ENCODE measurements at regions not wholly inside any gene's neighbourhood (a gene's known extent, or its start where the extent isn't known, plus 50 kb on each side); places are given as distances from the start of the nearest gene placed in this dataset.
"Not testable (repeated sequence)": the region's sequence is repeated elsewhere in the genome, so short reads cannot be mapped to it uniquely, and the experiment has no call there.

GRCh38 chr14:43522191-43522590, 984.9 kb downstream of the FSCB start:
- Histone ChIP-seq H3K27me3 (ENCODE audit: control insufficient read depth, insufficient read depth, low read length) (no peaks in the 10 kb centered on the region), H3K4me3 (ENCODE audit: insufficient read depth, low read depth, low read length) (no peak overlapping the region), H3K36me3 (replicated peaks; ENCODE audit: control insufficient read depth, insufficient read depth, low read length) (no peaks in the 10 kb centered on the region)
- no peak for DNase-seq

DNA sequence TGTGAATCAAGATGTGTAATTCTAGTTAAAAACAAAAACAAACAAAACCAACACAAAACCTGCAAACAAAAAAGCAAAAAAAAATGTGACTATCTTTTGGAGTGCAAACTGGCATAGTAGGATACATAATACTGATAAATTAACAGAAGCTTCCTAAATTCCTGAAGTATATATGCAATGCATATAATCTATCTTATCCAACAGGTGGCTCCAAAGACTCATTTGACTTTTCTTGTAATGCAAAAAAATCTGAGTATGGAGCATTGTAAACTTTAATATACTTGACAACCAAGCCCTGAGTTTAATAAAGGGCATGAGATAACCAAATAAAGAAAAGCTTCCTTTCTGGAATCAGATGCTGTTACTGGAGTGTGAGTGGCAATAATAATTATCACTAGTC, 1003.6 kb downstream of the FSCB start:
- no peak overlapping the region for H3K4me3 ChIP-seq (ENCODE audit: insufficient read depth, low read depth, low read length)
- H3K36me3 ChIP-seq (replicated peaks; ENCODE audit: control insufficient read depth, insufficient read depth, low read length), result no peaks in the 10 kb centered on the region
- DNase-seq, result no peak
- no peaks in the 10 kb centered on the region for H3K27me3 ChIP-seq (ENCODE audit: control insufficient read depth, insufficient read depth, low read length)

DNA sequence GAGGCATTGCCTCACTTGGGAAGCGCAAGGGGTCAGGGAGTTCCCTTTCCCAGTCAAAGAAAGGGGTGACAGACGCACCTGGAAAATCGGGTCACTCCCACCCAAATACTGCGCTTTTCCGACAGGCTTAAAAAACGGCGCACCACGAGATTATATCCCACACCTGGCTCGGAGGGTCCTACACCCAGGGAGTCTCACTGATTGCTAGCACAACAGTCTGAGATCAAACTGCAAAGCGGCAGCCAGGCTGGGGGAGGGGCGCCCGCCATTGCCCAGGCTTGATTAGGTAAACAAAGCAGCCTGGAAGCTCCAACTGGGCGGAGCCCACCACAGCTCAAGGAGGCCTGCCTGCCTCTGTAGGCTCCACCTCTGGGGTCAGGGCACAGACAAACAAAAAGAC, 1014.7 kb downstream of the FSCB start:
- not testable (repeated sequence) for DNase-seq; H3K36me3 ChIP-seq (replicated peaks; ENCODE audit: control insufficient read depth, insufficient read depth, low read length); H3K27me3 ChIP-seq (ENCODE audit: control insufficient read depth, insufficient read depth, low read length); H3K4me3 ChIP-seq (ENCODE audit: insufficient read depth, low read depth, low read length)

DNA sequence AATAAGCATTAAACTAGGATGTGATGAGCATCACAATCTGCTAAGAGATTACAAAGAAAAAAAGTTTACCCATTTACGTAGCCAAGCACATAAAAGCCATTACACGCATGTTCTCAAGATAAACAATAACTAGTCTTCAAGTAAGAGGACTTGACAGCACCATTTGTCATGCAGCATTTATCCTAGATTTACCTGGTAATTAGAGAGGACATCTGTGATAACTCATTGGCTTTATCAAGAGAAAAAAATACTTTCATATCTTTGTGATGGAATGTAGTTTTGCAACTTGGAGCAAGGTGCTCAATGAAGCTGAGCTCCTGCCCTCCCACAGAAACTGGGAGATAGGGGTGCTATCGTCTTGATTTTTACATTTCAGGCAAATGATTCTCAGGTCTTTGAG, 1023.7 kb downstream of the FSCB start:
- no peaks in the 10 kb centered on the region for H3K27me3 ChIP-seq (ENCODE audit: control insufficient read depth, insufficient read depth, low read length)
- no peak overlapping the region for H3K4me3 ChIP-seq (ENCODE audit: insufficient read depth, low read depth, low read length)
- no peak for DNase-seq
- no peaks in the 10 kb centered on the region for H3K36me3 ChIP-seq (replicated peaks; ENCODE audit: control insufficient read depth, insufficient read depth, low read length)

GRCh38 chr14:43481864-43482263, 1025.2 kb downstream of the FSCB start:
- H3K36me3 ChIP-seq (replicated peaks; ENCODE audit: control insufficient read depth, insufficient read depth, low read length), result no peaks in the 10 kb centered on the region
- H3K4me3 ChIP-seq (ENCODE audit: insufficient read depth, low read depth, low read length), result no peak overlapping the region
- DNase-seq, result no peak
- H3K27me3 ChIP-seq (ENCODE audit: control insufficient read depth, insufficient read depth, low read length), result no peaks in the 10 kb centered on the region

- H3K36me3 ChIP-seq (replicated peaks; ENCODE audit: control insufficient read depth, insufficient read depth, low read length), result no peaks in the 10 kb centered on the region
- no peak overlapping the region for H3K4me3 ChIP-seq (ENCODE audit: insufficient read depth, low read depth, low read length)
- DNase-seq, result no peak
- no peaks in the 10 kb centered on the region for H3K27me3 ChIP-seq (ENCODE audit: control insufficient read depth, insufficient read depth, low read length)
These were observed 1026.1 kb downstream of the FSCB start for GRCh38 chr14:43480976-43481375.

GRCh38 chr14:43479596-43480195, 1027.4 kb downstream of the FSCB start:
- no peak for DNase-seq
- Histone ChIP-seq H3K36me3 (replicated peaks; ENCODE audit: control insufficient read depth, insufficient read depth, low read length) (no peaks in the 10 kb centered on the region), H3K27me3 (ENCODE audit: control insufficient read depth, insufficient read depth, low read length) (no peaks in the 10 kb centered on the region)

DNA sequence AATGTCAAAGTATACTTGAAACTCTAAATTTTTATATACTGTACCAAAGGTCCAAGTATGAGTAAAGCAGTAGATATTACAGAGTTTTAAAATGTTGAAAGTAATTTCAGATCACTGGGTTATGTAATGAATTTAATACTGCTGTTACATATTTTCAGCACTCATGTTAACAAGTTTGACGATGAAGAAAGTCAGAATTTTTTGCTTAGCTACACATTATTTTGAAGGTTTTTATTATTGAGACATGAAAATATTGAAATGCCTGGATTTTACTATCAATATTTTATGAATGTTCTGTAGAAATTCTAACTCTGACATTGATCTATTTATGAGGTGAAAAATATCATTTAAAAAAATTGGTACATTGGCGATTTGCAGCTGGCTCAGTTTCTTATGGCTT, 1030.3 kb downstream of the FSCB start:
- DNase-seq, result no peak
- no peak overlapping the region for H3K4me3 ChIP-seq (ENCODE audit: insufficient read depth, low read depth, low read length)
- H3K36me3 ChIP-seq (replicated peaks; ENCODE audit: control insufficient read depth, insufficient read depth, low read length), result no peaks in the 10 kb centered on the region
- H3K27me3 ChIP-seq (ENCODE audit: control insufficient read depth, insufficient read depth, low read length), result no peaks in the 10 kb centered on the region

More at GRCh38 chr14:43479596-43480195, 1027.4 kb downstream of the FSCB start:
- no peak overlapping the region for H3K4me3 ChIP-seq (ENCODE audit: insufficient read depth, low read depth, low read length)

- no peak overlapping the region for H3K4me3 ChIP-seq (ENCODE audit: insufficient read depth, low read depth, low read length)
- DNase-seq, result no peak
- H3K36me3 ChIP-seq (replicated peaks; ENCODE audit: control insufficient read depth, insufficient read depth, low read length), result no peaks in the 10 kb centered on the region
- no peaks in the 10 kb centered on the region for H3K27me3 ChIP-seq (ENCODE audit: control insufficient read depth, insufficient read depth, low read length)
These were observed 1031.3 kb downstream of the FSCB start for GRCh38 chr14:43475757-43476156.

DNA sequence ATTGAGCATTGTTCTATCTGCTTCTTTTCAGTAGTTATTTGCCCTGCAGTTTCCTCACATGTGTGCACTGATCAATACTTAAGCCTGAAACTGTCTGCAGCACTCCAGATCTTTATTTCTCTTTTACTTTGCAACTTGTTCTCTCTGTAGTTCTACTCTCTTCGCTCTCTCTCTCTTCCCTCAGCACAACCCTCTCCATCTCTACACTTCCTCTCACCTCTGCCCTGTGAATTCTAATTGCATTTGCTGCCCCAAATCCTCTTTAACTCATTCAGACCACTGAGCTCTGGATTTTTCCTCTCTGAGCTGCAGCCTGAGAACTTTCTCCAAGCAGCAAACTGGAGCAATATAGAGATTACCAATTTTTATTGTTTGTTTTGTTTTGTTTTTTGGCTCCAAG, 1035.5 kb downstream of the FSCB start:
- H3K36me3 ChIP-seq (replicated peaks; ENCODE audit: control insufficient read depth, insufficient read depth, low read length), result no peaks in the 10 kb centered on the region
- no peak for DNase-seq
- no peak overlapping the region for H3K4me3 ChIP-seq (ENCODE audit: insufficient read depth, low read depth, low read length)
- no peaks in the 10 kb centered on the region for H3K27me3 ChIP-seq (ENCODE audit: control insufficient read depth, insufficient read depth, low read length)

DNA sequence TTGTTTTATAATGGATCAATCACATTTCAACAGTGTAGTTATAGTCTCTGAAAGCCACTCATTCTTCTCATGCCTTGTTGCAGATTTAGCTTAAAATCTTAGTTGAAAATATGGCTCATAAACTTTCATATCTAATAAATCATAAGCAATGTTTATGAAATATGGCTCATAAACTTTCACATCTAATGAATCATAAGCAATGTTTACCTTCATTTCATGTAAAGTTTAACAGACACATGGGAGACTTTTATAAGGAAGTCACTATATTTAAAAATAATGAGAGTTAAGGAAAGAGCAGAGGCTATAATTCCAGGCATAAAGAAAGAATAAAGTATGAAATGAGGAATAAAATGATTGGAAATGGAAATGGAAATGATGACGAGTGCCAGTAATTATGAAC, 1042.1 kb downstream of the FSCB start:
- H3K27me3 ChIP-seq (ENCODE audit: control insufficient read depth, insufficient read depth, low read length), result no peaks in the 10 kb centered on the region
- no peak for DNase-seq
- H3K36me3 ChIP-seq (replicated peaks; ENCODE audit: control insufficient read depth, insufficient read depth, low read length), result no peaks in the 10 kb centered on the region
- H3K4me3 ChIP-seq (ENCODE audit: insufficient read depth, low read depth, low read length), result no peak overlapping the region

DNA sequence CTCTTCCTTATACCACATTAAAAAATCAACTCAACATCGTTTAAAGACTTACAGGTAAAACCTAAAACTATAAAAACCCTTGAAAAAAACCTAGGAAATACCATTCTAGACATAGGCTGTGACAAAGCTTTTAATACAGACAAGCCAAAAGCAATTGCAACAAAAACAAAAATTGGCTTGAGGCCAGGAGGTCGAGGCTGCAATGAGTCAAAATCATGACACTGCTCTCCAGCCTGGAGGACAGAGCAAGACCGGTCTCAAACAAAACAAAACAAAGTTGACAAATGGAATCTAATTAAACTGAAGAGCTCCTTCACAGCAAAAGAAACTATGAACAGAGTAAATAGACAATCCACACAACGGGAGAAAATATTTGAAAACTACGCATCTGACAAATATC, 1057.8 kb downstream of the FSCB start:
- Histone ChIP-seq H3K4me3 (ENCODE audit: insufficient read depth, low read depth, low read length) (no peak overlapping the region), H3K27me3 (ENCODE audit: control insufficient read depth, insufficient read depth, low read length) (no peaks in the 10 kb centered on the region), H3K36me3 (replicated peaks; ENCODE audit: control insufficient read depth, insufficient read depth, low read length) (no peaks in the 10 kb centered on the region)
- no peak for DNase-seq

DNA sequence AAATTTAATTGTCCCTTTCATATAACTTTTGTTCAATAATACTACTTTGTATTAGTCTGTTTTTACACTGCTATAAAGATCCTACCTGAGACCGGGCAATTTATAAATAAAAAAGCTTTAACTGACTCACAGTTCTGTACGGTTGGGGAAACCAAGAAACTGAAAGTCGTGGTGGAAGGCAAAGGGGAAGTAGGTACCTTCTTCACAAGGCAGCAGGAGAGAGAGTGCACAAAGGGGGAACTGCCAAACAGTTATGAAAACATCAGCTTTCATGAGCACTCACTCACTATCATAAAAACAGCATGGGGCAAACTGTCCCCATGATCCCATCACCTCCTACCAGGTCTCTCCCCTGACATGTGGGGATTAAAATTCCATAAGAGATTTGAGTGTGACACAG, 1069.0 kb downstream of the FSCB start:
- no peaks in the 10 kb centered on the region for H3K27me3 ChIP-seq (ENCODE audit: control insufficient read depth, insufficient read depth, low read length)
- DNase-seq, result no peak
- H3K4me3 ChIP-seq (ENCODE audit: insufficient read depth, low read depth, low read length), result no peak overlapping the region
- no peaks in the 10 kb centered on the region for H3K36me3 ChIP-seq (replicated peaks; ENCODE audit: control insufficient read depth, insufficient read depth, low read length)

DNA sequence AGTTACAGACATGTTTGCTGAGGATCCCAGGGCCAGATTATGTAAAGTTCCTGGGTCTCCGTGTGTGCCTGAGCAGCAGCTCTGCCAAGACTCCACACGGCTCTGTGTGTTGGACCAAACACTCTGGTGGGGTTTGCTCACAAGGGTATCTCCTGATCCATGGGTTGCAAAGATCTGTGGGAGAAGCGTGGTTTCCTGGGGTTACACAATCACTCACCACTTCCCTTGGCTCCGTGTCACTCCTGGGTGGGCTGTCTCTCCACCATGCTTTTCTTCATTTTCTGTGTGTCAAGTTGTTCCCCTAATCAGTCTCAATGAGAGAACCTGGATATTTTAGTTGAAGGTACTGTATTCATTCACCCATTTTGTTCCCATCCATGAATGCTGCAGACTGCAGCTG, 1088.8 kb downstream of the FSCB start:
- Histone ChIP-seq H3K4me3 (ENCODE audit: insufficient read depth, low read depth, low read length) (no peak overlapping the region), H3K36me3 (replicated peaks; ENCODE audit: control insufficient read depth, insufficient read depth, low read length) (no peaks in the 10 kb centered on the region), H3K27me3 (ENCODE audit: control insufficient read depth, insufficient read depth, low read length) (no peaks in the 10 kb centered on the region)
- no peak for DNase-seq

GRCh38 chr14:43413084-43413483, 1094.0 kb downstream of the FSCB start:
- Histone ChIP-seq H3K4me3 (ENCODE audit: insufficient read depth, low read depth, low read length) (no peak overlapping the region), H3K27me3 (ENCODE audit: control insufficient read depth, insufficient read depth, low read length) (no peaks in the 10 kb centered on the region), H3K36me3 (replicated peaks; ENCODE audit: control insufficient read depth, insufficient read depth, low read length) (no peaks in the 10 kb centered on the region)
- DNase-seq, result no peak

DNA sequence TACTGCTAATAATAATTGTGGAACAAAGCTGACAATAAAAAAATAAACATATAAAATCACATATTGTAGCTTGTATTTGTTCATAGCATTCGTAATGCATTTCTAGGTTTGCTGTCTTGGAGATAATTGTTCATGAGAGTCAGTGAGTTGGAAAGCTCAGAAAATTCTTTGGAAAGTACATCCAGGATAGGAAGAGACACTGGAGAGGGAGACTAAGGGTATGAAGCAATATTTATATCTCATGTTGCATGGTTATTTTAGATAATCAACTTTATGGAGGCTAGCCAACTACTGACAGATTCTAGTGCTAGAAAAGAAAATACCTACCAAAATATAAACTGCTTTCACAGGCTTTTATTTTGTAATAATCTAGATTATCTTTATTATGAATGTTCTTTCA, 1095.2 kb downstream of the FSCB start:
- DNase-seq, result no peak
- no peaks in the 10 kb centered on the region for H3K36me3 ChIP-seq (replicated peaks; ENCODE audit: control insufficient read depth, insufficient read depth, low read length)
- no peaks in the 10 kb centered on the region for H3K27me3 ChIP-seq (ENCODE audit: control insufficient read depth, insufficient read depth, low read length)

More for the DNA sequence above, 1095.2 kb downstream of the FSCB start:
- H3K4me3 ChIP-seq (ENCODE audit: insufficient read depth, low read depth, low read length), result no peak overlapping the region

Measured in H7 (cell line).